ENCODE measurements at regions not wholly inside any gene's neighbourhood (a gene's known extent, or its start where the extent isn't known, plus 50 kb on each side); places are given as distances from the start of the nearest gene placed in this dataset.

DNA sequence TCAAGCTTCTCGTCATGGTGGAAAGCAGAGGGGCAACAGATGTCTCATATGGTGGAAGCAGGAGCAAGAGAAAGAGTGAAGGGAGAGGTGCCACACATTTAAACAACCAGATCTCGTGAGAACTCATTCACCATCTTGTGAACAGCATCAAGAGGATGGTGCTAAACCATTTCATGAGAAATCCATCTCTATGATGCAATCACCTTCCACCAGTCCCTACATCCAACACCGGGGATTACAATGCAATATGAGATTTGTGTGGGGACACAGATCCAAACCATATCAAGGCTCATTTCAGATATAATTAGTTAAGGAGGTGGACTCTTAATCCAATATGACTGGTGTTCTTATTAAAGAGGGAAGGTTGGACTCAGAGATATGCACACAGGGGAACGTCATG lies 272.8 kb downstream of the KCNS3 start:
- TF ChIP-seq CTCF (IDR thresholded peaks at IDR 0.05) (no peak), EZH2 (IDR thresholded peaks at IDR 0.05; ENCODE audit: borderline replicate concordance, insufficient read depth, low read depth, low read length, poor library complexity, severe bottlenecking) (no peak)

All from B cell (primary cell).